Spinal cord (tissue), 9 donors: ENCODE measurements at regions not wholly inside any gene's neighbourhood (a gene's known extent, or its start where the extent isn't known, plus 50 kb on each side); places are given as distances from the start of the nearest gene placed in this dataset.
A peak's percentile ranks its signal among the peaks of the same experiment; 100 is the strongest.

Source experiments
- DNase-seq, 6 donors: peaks; one replicate each; pipeline versions ENCODE4 v3.0.0 to v3.0.0-alpha.2; 2013 to 2015; ENCODE audit warnings: low spot score in 6 of 6, low read depth in 4 of 6
- H3K27ac ChIP-seq: one replicate; pipeline ENCODE4 v1.5.1; 2013; ENCODE audit warnings: low read depth, low read length, control low read depth
- H3K27me3 ChIP-seq: one replicate; pipeline ENCODE4 v1.6.1; 2013; ENCODE audit warnings: low read length; ENCODE audit not compliant: control insufficient read depth, insufficient read depth
- H3K36me3 ChIP-seq: one replicate; pipeline ENCODE4 v1.6.1; 2013; ENCODE audit warnings: low read length; ENCODE audit not compliant: control insufficient read depth, insufficient read depth
- H3K4me1 ChIP-seq: one replicate; pipeline ENCODE4 v1.6.1; 2013; ENCODE audit warnings: low read length; ENCODE audit not compliant: control insufficient read depth, insufficient read depth
- H3K4me3 ChIP-seq: one replicate; pipeline ENCODE4 v1.5.1; 2013; ENCODE audit warnings: low read depth, low read length, control low read depth
- H3K9me3 ChIP-seq: one replicate; pipeline ENCODE4 v1.6.1; 2013; ENCODE audit warnings: low read length; ENCODE audit not compliant: control insufficient read depth, insufficient read depth
- WGBS: methylation state at CpG from one replicate; pipeline ENCODE4 v1.1.5; 2013; ENCODE audit warnings: missing lambda C conversion rate; ENCODE audit not compliant: insufficient coverage; 5-methylcytosine and 5-hydroxymethylcytosine counted together
- donor health status: healthy.

DNA sequence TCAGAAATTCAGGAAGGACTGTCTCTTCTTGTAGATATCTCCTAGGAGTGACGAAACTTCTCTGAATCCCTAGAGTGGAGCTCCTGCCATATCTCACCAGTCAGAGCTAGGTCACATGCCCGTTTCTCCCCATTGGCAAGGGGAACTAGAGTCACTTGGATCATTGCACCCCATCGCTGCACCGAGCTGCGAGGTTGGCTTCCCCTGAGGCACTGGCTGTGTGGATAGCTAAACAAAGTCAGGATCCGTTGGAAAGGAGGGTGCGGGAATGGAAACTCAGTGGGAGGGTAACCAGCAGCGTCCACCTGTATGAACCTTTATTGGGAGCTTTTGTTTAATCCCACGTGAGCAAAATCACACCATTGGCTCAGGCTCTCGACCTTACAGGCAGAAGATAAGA is 283.8 kb downstream of the BRD1 start:
- Histone ChIP-seq H3K4me3 (no peak overlapping the region), H3K27me3 (no peaks in the 10 kb centered on the region), H3K27ac (no peak overlapping the region), H3K9me3 (no peaks in the 10 kb centered on the region), H3K4me1 (peaks cover 27% of the 10 kb centered on the region), H3K36me3 (no peaks in the 10 kb centered on the region)
- no peak for DNase-seq
- WGBS: 84% methylated on average over 9 of the region's 10 CpGs

DNA sequence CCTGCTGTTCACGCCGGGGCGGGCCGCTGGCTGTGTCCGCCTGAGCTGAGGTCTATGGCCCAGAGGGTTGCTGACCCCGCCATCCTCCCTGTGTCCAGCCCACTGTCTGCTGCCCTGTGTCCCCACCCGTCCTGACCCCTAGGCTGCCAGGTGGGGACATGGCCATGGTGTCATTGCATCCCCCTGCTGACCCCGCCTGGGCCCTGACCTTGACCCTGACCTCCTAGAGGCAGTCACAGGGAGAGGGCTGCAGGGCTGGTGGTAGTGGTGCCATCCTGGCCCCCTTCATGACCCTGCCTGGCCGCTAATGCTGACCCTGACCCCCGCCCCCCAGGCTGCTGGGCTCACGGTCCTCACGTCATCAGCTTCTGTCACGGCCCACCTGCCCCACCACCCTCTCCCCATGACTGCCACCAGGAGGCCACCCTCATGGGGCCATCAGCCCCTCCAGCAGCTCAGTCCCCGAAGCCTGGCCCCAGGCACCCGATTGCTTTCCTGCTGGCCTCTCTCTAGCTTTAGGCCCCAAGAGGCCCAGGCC is 285.9 kb downstream of the BRD1 start:
- H3K27me3 ChIP-seq: no peaks in the 10 kb centered on the region
- H3K4me1 ChIP-seq: peaks cover 25% of the 10 kb centered on the region
- WGBS: 89% methylated on average over 15 of the region's 15 CpGs
- H3K27ac ChIP-seq: no peak overlapping the region
- no peak overlapping the region for H3K4me3 ChIP-seq
- DNase-seq: no peak
- no peaks in the 10 kb centered on the region for H3K9me3 ChIP-seq
- no peaks in the 10 kb centered on the region for H3K36me3 ChIP-seq

- Histone ChIP-seq H3K27me3 (no peaks in the 10 kb centered on the region), H3K4me1 (peaks cover 31% of the 10 kb centered on the region), H3K4me3 (no peak overlapping the region), H3K9me3 (no peaks in the 10 kb centered on the region), H3K36me3 (no peaks in the 10 kb centered on the region), H3K27ac (no peak overlapping the region)
- no peak for DNase-seq
- 98% methylated on average over 47 of the region's 59 CpGs for WGBS
Measured at GRCh38 chr22:49540913-49541692, 286.6 kb downstream of the BRD1 start.

GRCh38 chr22:49540084-49540912 is 287.4 kb downstream of the BRD1 start:
- H3K27me3 ChIP-seq: no peaks in the 10 kb centered on the region
- no peaks in the 10 kb centered on the region for H3K9me3 ChIP-seq
- H3K27ac ChIP-seq: no peak overlapping the region
- 83% methylated on average over 17 of the region's 23 CpGs for WGBS
- peak in 1 of 6 donors; percentile 83 for DNase-seq
- peaks cover 38% of the 10 kb centered on the region for H3K4me1 ChIP-seq
- no peak overlapping the region for H3K4me3 ChIP-seq
- H3K36me3 ChIP-seq: no peaks in the 10 kb centered on the region

DNA sequence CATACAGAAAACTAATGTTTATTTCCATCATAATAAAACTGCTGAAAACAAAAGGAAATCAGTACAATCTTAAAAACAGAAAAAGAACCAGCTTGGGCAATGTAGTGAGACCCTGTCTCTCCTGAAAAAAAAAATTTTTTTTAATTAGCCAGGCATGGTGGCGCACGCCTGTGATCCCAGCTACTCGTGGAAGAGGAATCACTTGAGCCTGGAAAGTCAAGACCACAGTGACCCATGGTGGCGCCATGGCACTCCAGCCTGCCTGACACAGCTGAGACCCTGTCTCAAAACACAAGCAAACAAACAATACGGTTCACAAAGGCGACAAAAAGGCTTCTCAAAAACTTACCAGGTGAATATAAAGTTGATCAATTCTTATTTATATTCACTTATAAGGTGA is 289.7 kb downstream of the BRD1 start:
- Histone ChIP-seq H3K4me1 (peaks cover 55% of the 10 kb centered on the region), H3K4me3 (no peak overlapping the region), H3K9me3 (no peaks in the 10 kb centered on the region), H3K27ac (no peak overlapping the region), H3K36me3 (no peaks in the 10 kb centered on the region), H3K27me3 (no peaks in the 10 kb centered on the region)
- 83% methylated on average over 4 of the region's 6 CpGs for WGBS
- DNase-seq: no peak

DNA sequence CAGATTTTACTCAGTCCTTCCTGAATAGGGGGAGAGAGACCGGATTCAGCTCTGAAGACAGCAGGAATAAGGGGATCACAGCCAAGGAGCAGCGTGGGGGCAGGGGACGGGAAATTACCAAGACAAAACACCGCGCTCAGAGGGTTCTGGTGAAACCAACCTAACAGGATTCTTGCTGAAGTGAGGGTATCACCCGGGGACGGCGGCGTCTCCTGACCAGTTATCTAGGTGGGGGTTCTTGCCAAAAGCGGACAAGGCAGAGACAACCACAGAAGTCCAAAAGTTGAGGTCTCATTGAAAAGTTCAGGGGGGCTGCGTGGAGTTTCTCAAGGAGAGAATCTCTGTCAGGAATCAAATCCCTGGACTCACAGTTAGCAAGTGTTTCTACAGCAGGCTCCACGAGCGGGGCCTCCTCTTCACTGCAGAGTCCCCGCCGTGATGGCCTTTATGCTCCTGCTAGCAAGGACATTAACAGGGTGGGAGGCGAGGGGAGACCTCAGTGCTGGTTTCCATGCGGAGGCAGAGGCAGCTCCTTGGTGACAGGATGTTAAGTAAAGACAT is 291.0 kb downstream of the BRD1 start:
- Histone ChIP-seq H3K9me3 (no peaks in the 10 kb centered on the region), H3K36me3 (no peaks in the 10 kb centered on the region), H3K27me3 (no peaks in the 10 kb centered on the region), H3K4me3 (no peak overlapping the region), H3K4me1 (peaks cover 55% of the 10 kb centered on the region), H3K27ac (no peak overlapping the region)
- DNase-seq: peak in 2 of 6 donors; percentile 47 to 57
- WGBS: 26% methylated on average over 14 of the region's 17 CpGs

DNA sequence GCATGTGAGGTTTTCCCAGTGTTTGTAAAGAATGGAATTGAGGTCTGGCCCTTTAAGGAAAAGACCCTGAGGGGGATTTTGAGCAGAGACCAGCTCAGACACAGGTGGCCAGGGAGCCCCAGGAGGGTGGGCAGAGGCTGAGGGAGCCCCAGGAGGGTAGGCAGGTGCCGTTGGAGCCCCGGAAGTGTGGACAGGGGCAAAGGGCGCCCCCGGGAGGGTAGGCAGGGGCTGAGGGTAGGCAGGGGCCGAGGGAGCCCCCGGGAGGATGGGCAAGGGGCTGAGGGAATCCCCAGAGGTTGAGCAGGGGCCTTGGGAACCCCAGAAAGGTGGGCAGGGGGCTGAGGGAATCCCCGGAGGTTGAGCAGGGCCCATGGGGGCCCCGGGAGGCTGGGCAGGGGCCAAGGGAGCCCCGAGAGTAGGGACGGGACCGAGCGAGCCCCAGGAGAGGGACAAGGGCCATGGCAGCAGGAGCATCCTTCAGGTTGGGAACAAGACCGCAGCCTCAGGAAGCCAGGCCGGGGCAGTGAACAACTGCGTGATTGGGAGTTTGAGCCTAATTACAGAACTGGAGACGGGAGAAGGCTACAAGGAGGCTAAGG is 292.0 kb downstream of the BRD1 start:
- Histone ChIP-seq H3K36me3 (no peaks in the 10 kb centered on the region), H3K9me3 (no peaks in the 10 kb centered on the region), H3K27me3 (no peaks in the 10 kb centered on the region), H3K27ac (no peak overlapping the region), H3K4me3 (no peak overlapping the region), H3K4me1 (peaks cover 57% of the 10 kb centered on the region)
- DNase-seq: no peak
- 84% methylated on average over 15 of the region's 16 CpGs for WGBS

DNA sequence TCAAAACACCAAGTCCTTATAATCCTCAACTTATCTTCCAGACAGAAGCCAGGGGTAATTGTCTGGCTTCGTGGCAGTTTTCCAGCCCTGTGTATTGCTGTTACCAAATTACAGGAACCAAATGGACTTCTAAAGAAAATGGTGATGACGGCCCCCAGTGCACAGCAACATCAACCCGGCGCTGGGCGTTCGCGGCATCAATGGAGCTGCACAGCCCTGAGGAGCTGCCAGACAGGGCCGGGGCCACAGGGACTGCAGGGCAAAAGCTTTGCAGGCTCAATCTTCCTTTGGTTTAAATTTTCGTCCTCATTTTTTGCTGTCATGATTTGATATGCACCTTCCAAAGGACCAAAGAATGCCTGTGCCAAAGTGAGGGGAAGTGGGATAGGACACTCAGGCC is 292.5 kb downstream of the BRD1 start:
- no peak for DNase-seq
- Histone ChIP-seq H3K4me3 (no peak overlapping the region), H3K36me3 (no peaks in the 10 kb centered on the region), H3K27me3 (no peaks in the 10 kb centered on the region), H3K4me1 (peaks cover 55% of the 10 kb centered on the region), H3K27ac (no peak overlapping the region), H3K9me3 (no peaks in the 10 kb centered on the region)
- WGBS: 82% methylated on average over 8 of the region's 9 CpGs

- H3K27ac ChIP-seq: no peak overlapping the region
- DNase-seq: no peak
- H3K9me3 ChIP-seq: peaks cover 3% of the 10 kb centered on the region
- no peak overlapping the region for H3K4me3 ChIP-seq
- no peaks in the 10 kb centered on the region for H3K36me3 ChIP-seq
- H3K4me1 ChIP-seq: peaks cover 53% of the 10 kb centered on the region
- H3K27me3 ChIP-seq: no peaks in the 10 kb centered on the region
- WGBS: 61% methylated on average over 7 of the region's 16 CpGs
Measured at GRCh38 chr22:49534386-49534785, 293.3 kb downstream of the BRD1 start.
